ENCODE measurements at regions not wholly inside any gene's neighbourhood (a gene's known extent, or its start where the extent isn't known, plus 50 kb on each side); places are given as distances from the start of the nearest gene placed in this dataset.
"Not testable (repeated sequence)": the region's sequence is repeated elsewhere in the genome, so short reads cannot be mapped to it uniquely, and the experiment has no call there.

GRCh38 chr7:25580141-25580540 is 351.9 kb upstream of the NPVF start:
- no peak for DNase-seq (ENCODE audit: low read depth in 2 of 2, low spot score in 1 of 2)

GRCh38 chr7:25583621-25584020 is 355.3 kb upstream of the NPVF start:
- no peak for DNase-seq (ENCODE audit: low read depth in 2 of 2, low spot score in 1 of 2)

- DNase-seq (ENCODE audit: low read depth in 2 of 2, low spot score in 1 of 2), result no peak
These were observed 356.0 kb upstream of the NPVF start for GRCh38 chr7:25584112-25584938.

- DNase-seq (ENCODE audit: low read depth in 2 of 2, low spot score in 1 of 2), result no peak
These were observed 358.2 kb upstream of the NPVF start for GRCh38 chr7:25586513-25586912.

- DNase-seq (ENCODE audit: low read depth in 2 of 2, low spot score in 1 of 2), result no peak
These were observed 365.8 kb upstream of the NPVF start for GRCh38 chr7:25594122-25594521.

GRCh38 chr7:25594728-25595127 is 366.4 kb upstream of the NPVF start:
- no peak for DNase-seq (ENCODE audit: low read depth in 2 of 2, low spot score in 1 of 2)

- no peak for DNase-seq (ENCODE audit: low read depth in 2 of 2, low spot score in 1 of 2)
These were observed 367.7 kb upstream of the NPVF start for GRCh38 chr7:25595996-25596395.

- DNase-seq (ENCODE audit: low read depth in 2 of 2, low spot score in 1 of 2), result no peak
These were observed 368.2 kb upstream of the NPVF start for GRCh38 chr7:25596443-25596842.

- no peak for DNase-seq (ENCODE audit: low read depth in 2 of 2, low spot score in 1 of 2)
These were observed 369.7 kb upstream of the NPVF start for GRCh38 chr7:25597946-25598345.

GRCh38 chr7:25598765-25599164 is 370.5 kb upstream of the NPVF start:
- DNase-seq (ENCODE audit: low read depth in 2 of 2, low spot score in 1 of 2), result no peak

- no peak for DNase-seq (ENCODE audit: low read depth in 2 of 2, low spot score in 1 of 2)
These were observed 372.1 kb upstream of the NPVF start for GRCh38 chr7:25600262-25600920.

- DNase-seq (ENCODE audit: low read depth in 2 of 2, low spot score in 1 of 2), result not testable (repeated sequence)
These were observed 374.6 kb upstream of the NPVF start for GRCh38 chr7:25602730-25603426.

- DNase-seq (ENCODE audit: low read depth in 2 of 2, low spot score in 1 of 2), result not testable (repeated sequence)
These were observed 375.1 kb upstream of the NPVF start for GRCh38 chr7:25603427-25603740.

GRCh38 chr7:25611196-25611595 is 382.9 kb upstream of the NPVF start:
- DNase-seq (ENCODE audit: low read depth in 2 of 2, low spot score in 1 of 2), result no peak

GRCh38 chr7:25613912-25614311 is 385.6 kb upstream of the NPVF start:
- no peak for DNase-seq (ENCODE audit: low read depth in 2 of 2, low spot score in 1 of 2)

- DNase-seq (ENCODE audit: low read depth in 2 of 2, low spot score in 1 of 2), result no peak
These were observed 386.1 kb upstream of the NPVF start for GRCh38 chr7:25614415-25614814.

- DNase-seq (ENCODE audit: low read depth in 2 of 2, low spot score in 1 of 2), result no peak
These were observed 386.7 kb upstream of the NPVF start for GRCh38 chr7:25615003-25615402.

- no peak for DNase-seq (ENCODE audit: low read depth in 2 of 2, low spot score in 1 of 2)
These were observed 387.3 kb upstream of the NPVF start for GRCh38 chr7:25615593-25615992.

GRCh38 chr7:25617214-25617613 is 388.9 kb upstream of the NPVF start:
- DNase-seq (ENCODE audit: low read depth in 2 of 2, low spot score in 1 of 2), result no peak

- no peak for DNase-seq (ENCODE audit: low read depth in 2 of 2, low spot score in 1 of 2)
These were observed 389.4 kb upstream of the NPVF start for GRCh38 chr7:25617673-25618072.

GRCh38 chr7:25619381-25619780 is 391.1 kb upstream of the NPVF start:
- DNase-seq (ENCODE audit: low read depth in 2 of 2, low spot score in 1 of 2), result no peak
